Testis (tissue), 2 donors: ENCODE measurements at regions not wholly inside any gene's neighbourhood (a gene's known extent, or its start where the extent isn't known, plus 50 kb on each side); places are given as distances from the start of the nearest gene placed in this dataset.

Experiments
- DNase-seq: peaks from one replicate; pipeline ENCODE4 v3.0.0-alpha.2; 2019
- H3K27ac ChIP-seq, 2 donors: fragments of 200-600 bp; sonication (generic); one replicate each; pipeline ENCODE4 v1.5.1; 2019
- H3K27me3 ChIP-seq: fragments of 200-600 bp; sonication (generic); one replicate; pipeline ENCODE4 v1.5.1; 2019
- H3K36me3 ChIP-seq: fragments of 200-600 bp; sonication (generic); one replicate; pipeline ENCODE4 v1.5.1; 2017; ENCODE audit warnings: low read depth; ENCODE audit errors: missing control alignments
- H3K4me1 ChIP-seq: fragments of 200-600 bp; sonication (generic); one replicate; pipeline ENCODE4 v1.5.1; 2019
- H3K4me3 ChIP-seq, 2 donors: fragments of 200-600 bp; sonication (generic); one replicate each; pipeline ENCODE4 v1.5.1; 2017 to 2019
- H3K9me3 ChIP-seq: fragments of 200-600 bp; sonication (generic); one replicate; pipeline ENCODE4 v1.5.1; 2017
- CTCF ChIP-seq, 3 experiments: fragments of 450-650 bp in 2 of 3; fragments of 200-600 bp in 1 of 3; sonication (generic) in 1 of 3; IDR thresholded peaks; one replicate each; pipeline ENCODE4 v1.5.1; 2016 to 2019; ENCODE audit warnings: antibody characterized with exemption in 3 of 3, mild to moderate bottlenecking in 2 of 3, moderate library complexity in 1 of 3
- POLR2A ChIP-seq: fragments of 450-650 bp; IDR thresholded peaks from one replicate; pipeline ENCODE4 v1.6.1; 2017; ENCODE audit warnings: antibody characterized with exemption, mild to moderate bottlenecking, moderate library complexity
- WGBS, 2 donors: methylation state at CpG; one replicate each; pipeline ENCODE4 v1.1.5; 2018; 5-methylcytosine and 5-hydroxymethylcytosine counted together
- intact Hi-C: fragments of 100-400 bp; cut with DNase I; formaldehyde crosslinking; loops from one replicate; pipeline ENCODE4 v1.15.1; 2023; ENCODE audit warnings: low total_unique reads

DNA sequence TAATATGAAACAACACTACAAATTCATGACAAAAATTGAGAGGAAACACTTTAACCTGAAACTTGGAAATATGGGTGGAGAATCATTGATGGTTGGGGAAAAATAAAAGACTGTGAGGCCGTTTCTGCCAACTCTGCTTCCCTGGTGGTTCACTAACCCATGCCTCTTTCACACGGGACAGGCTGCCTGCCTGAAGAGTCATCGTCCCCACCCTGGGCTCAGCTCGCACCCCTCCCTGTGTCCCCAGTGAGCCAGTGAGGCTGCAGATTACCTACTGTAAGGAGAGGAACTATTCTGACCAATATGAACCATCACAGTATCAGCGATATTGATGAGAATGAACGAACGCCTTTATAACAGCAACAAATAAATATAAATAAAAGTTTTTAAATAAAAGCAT is 357.8 kb upstream of the CDH20 start:
- no peaks in the 10 kb centered on the region for H3K27me3 ChIP-seq
- TF ChIP-seq POLR2A (no peak), CTCF (IDR thresholded peaks at IDR 0.05) (no peak)

GRCh38 chr18:60976976-60977375 is 356.3 kb upstream of the CDH20 start:
- Histone ChIP-seq H3K27ac (no peak overlapping the region), H3K27me3 (no peaks in the 10 kb centered on the region), H3K36me3 (no peaks in the 10 kb centered on the region), H3K4me3 (no peak overlapping the region), H3K4me1 (no peaks in the 10 kb centered on the region), H3K9me3 (no peaks in the 10 kb centered on the region)
- no peak for DNase-seq
- intact Hi-C loops: no loop called here
- no peak for TF ChIP-seq POLR2A
- no peak for TF ChIP-seq CTCF (IDR thresholded peaks at IDR 0.05)
- WGBS, 2 donors: 88 to 96% methylated on average over 3 of the region's 3 CpGs

More for the DNA sequence above, 357.8 kb upstream of the CDH20 start:
- intact Hi-C loops: no loop called here
- Histone ChIP-seq H3K36me3 (no peaks in the 10 kb centered on the region), H3K9me3 (no peaks in the 10 kb centered on the region), H3K27ac (no peak overlapping the region), H3K4me1 (no peaks in the 10 kb centered on the region), H3K4me3 (no peak overlapping the region)
- WGBS, 2 donors: 79 to 89% methylated on average over 7 of the region's 7 CpGs
- DNase-seq: no peak

GRCh38 chr18:60978338-60978737 is 354.9 kb upstream of the CDH20 start:
- no peak for DNase-seq
- Histone ChIP-seq H3K4me3 (no peak overlapping the region), H3K4me1 (no peaks in the 10 kb centered on the region), H3K9me3 (no peaks in the 10 kb centered on the region), H3K27ac (no peak overlapping the region), H3K36me3 (no peaks in the 10 kb centered on the region), H3K27me3 (no peaks in the 10 kb centered on the region)
- 55 to 62% methylated on average over 6 of the region's 6 CpGs for WGBS, 2 donors
- intact Hi-C loops: no loop called here
- TF ChIP-seq POLR2A (no peak), CTCF (IDR thresholded peaks at IDR 0.05) (no peak)

GRCh38 chr18:60980422-60981005 is 352.7 kb upstream of the CDH20 start:
- no peaks in the 10 kb centered on the region for H3K4me1 ChIP-seq
- H3K36me3 ChIP-seq: no peaks in the 10 kb centered on the region
- DNase-seq: no peak
- intact Hi-C loops: no loop called here
- WGBS, 2 donors: 81 to 90% methylated on average over 2 of the region's 2 CpGs
- no peak overlapping the region for H3K27ac ChIP-seq
- H3K9me3 ChIP-seq: no peaks in the 10 kb centered on the region
- no peak overlapping the region for H3K4me3 ChIP-seq
- no peak for TF ChIP-seq POLR2A
- TF ChIP-seq CTCF (IDR thresholded peaks at IDR 0.05): no peak
- H3K27me3 ChIP-seq: no peaks in the 10 kb centered on the region

- no peaks in the 10 kb centered on the region for H3K9me3 ChIP-seq
- intact Hi-C loops: no loop called here
- H3K27ac ChIP-seq: no peak overlapping the region
- 39 to 42% methylated on average over 3 of the region's 3 CpGs for WGBS, 2 donors
- H3K4me3 ChIP-seq: no peak overlapping the region
- no peaks in the 10 kb centered on the region for H3K4me1 ChIP-seq
- H3K27me3 ChIP-seq: no peaks in the 10 kb centered on the region
- TF ChIP-seq POLR2A (no peak), CTCF (IDR thresholded peaks at IDR 0.05) (no peak)
- no peak for DNase-seq
- no peaks in the 10 kb centered on the region for H3K36me3 ChIP-seq
Observed at GRCh38 chr18:60981682-60982328, 351.4 kb upstream of the CDH20 start.
